Parathyroid adenoma (tissue), 2 donors: ENCODE measurements at regions not wholly inside any gene's neighbourhood (a gene's known extent, or its start where the extent isn't known, plus 50 kb on each side); places are given as distances from the start of the nearest gene placed in this dataset.

Experiments
- H2AFZ ChIP-seq: fragments of 300-600 bp; sonication (generic); one replicate; pipeline ENCODE4 v1.7.0; 2017; ENCODE audit warnings: antibody characterized with exemption, mild to moderate bottlenecking
- H3K27ac ChIP-seq: fragments of 300-600 bp; sonication (generic); one replicate; pipeline ENCODE4 v1.7.0; 2017
- H3K27me3 ChIP-seq: fragments of 300-600 bp; sonication (generic); one replicate; pipeline ENCODE4 v1.7.0; 2017; ENCODE audit warnings: low read length; ENCODE audit not compliant: control insufficient read depth, insufficient read depth
- H3K36me3 ChIP-seq: fragments of 300-600 bp; sonication (generic); one replicate; pipeline ENCODE4 v1.7.0; 2017; ENCODE audit warnings: low read length; ENCODE audit not compliant: control insufficient read depth, insufficient read depth
- H3K4me1 ChIP-seq: fragments of 300-600 bp; sonication (generic); one replicate; pipeline ENCODE4 v1.7.0; 2017; ENCODE audit warnings: control low read depth
- H3K4me2 ChIP-seq: fragments of 300-600 bp; sonication (generic); one replicate; pipeline ENCODE4 v1.7.0; 2017; ENCODE audit warnings: low read length
- H3K4me3 ChIP-seq: fragments of 300-600 bp; sonication (generic); one replicate; pipeline ENCODE4 v1.7.0; 2017; ENCODE audit warnings: low read depth, low read length
- H3K79me2 ChIP-seq: fragments of 300-600 bp; sonication (generic); one replicate; pipeline ENCODE4 v1.7.0; 2017; ENCODE audit warnings: control low read depth
- H3K9ac ChIP-seq: fragments of 300-600 bp; sonication (generic); one replicate; pipeline ENCODE4 v1.7.0; 2017; ENCODE audit warnings: mild to moderate bottlenecking
- H3K9me3 ChIP-seq: fragments of 300-600 bp; sonication (generic); one replicate; pipeline ENCODE4 v1.7.0; 2017; ENCODE audit warnings: low read length; ENCODE audit not compliant: control insufficient read depth
- TF ChIP-seq, protein P1 (sequence below): fragments of 300-600 bp; sonication (generic); IDR thresholded peaks from one replicate; pipeline ENCODE4 v1.7.0; 2017; ENCODE audit warnings: antibody characterized with exemption, mild to moderate bottlenecking
- donor health status: primary hyperparathyroidism.

DNA sequence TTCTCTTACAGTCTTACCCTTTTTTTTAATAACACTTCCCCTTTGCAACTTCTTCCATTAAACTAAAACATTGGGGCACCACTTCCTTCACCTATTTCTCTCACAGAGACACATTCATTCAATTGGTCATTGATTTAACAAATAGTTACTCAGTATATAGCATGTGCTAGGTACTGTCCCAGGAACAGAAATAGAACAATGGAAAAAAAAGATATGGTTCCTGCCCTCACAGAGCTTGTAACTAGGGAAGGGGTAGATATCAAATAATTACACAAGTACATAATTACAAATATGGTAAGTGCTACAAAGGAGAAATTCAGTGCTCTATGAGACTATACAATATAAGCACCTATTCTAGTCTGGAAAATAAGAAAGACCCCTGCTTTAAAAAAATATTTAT lies 165.5 kb upstream of the RBBP8 start:
- Histone ChIP-seq H3K4me2 (no peak overlapping the region), H3K36me3 (no peaks in the 10 kb centered on the region), H3K27ac (no peak overlapping the region), H3K79me2 (no peaks in the 10 kb centered on the region), H3K4me3 (no peak overlapping the region), H3K4me1 (peaks cover 4% of the 10 kb centered on the region), H3K27me3 (no peaks in the 10 kb centered on the region), H3K9ac (no peak overlapping the region), H2AFZ (no peak overlapping the region), H3K9me3 (peaks cover 3% of the 10 kb centered on the region)
- TF ChIP-seq, protein P1, sequence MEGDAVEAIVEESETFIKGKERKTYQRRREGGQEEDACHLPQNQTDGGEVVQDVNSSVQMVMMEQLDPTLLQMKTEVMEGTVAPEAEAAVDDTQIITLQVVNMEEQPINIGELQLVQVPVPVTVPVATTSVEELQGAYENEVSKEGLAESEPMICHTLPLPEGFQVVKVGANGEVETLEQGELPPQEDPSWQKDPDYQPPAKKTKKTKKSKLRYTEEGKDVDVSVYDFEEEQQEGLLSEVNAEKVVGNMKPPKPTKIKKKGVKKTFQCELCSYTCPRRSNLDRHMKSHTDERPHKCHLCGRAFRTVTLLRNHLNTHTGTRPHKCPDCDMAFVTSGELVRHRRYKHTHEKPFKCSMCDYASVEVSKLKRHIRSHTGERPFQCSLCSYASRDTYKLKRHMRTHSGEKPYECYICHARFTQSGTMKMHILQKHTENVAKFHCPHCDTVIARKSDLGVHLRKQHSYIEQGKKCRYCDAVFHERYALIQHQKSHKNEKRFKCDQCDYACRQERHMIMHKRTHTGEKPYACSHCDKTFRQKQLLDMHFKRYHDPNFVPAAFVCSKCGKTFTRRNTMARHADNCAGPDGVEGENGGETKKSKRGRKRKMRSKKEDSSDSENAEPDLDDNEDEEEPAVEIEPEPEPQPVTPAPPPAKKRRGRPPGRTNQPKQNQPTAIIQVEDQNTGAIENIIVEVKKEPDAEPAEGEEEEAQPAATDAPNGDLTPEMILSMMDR: no peak

DNA sequence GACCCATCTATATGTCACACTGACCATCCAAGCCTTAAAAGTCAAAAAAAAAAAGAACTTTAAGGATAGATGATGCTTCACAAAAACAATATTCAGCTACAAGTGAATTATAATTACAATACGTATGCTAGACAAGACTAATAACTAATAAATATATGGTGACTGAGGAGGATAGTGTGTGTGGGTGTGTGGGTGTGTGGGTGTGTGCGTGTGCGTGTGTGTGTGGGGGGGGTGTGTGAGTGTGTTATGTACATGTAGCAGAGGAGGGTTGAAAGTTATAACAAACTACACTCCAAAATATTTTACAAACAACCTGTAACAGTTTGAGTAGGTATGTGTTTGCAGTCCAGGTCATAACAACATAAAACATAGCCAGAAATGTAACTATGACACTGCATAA lies 159.2 kb upstream of the RBBP8 start:
- Histone ChIP-seq H3K9ac (no peak overlapping the region), H3K4me1 (no peaks in the 10 kb centered on the region), H3K9me3 (peaks cover 3% of the 10 kb centered on the region), H3K4me3 (no peak overlapping the region), H2AFZ (no peak overlapping the region), H3K27me3 (no peaks in the 10 kb centered on the region), H3K27ac (no peak overlapping the region), H3K4me2 (no peak overlapping the region), H3K36me3 (no peaks in the 10 kb centered on the region), H3K79me2 (no peaks in the 10 kb centered on the region)
- TF ChIP-seq, protein P1: no peak

DNA sequence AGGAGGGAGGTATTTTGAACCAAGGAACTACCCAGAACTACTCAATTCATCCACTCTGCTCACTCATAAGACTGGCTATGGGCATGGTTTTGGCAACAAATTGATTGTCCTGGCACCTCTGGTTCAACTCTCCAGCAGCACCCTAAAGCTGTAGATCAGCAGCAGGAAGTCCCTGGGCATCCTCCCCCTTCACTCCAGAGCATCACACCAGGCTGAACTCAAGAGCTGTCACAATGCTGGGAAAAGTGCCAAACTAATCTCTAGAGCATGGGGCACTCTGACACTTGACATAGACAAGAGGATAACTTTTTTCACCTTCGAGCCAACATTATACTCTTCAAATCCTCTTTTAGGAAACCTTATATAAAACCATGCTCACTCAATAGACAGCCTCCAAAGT lies 154.1 kb upstream of the RBBP8 start:
- TF ChIP-seq, protein P1: no peak
- Histone ChIP-seq H3K4me1 (no peaks in the 10 kb centered on the region), H3K4me2 (no peak overlapping the region), H3K27me3 (no peaks in the 10 kb centered on the region), H3K4me3 (no peak overlapping the region), H3K9me3 (no peaks in the 10 kb centered on the region), H3K27ac (no peak overlapping the region), H3K79me2 (no peaks in the 10 kb centered on the region), H2AFZ (no peak overlapping the region), H3K9ac (no peak overlapping the region), H3K36me3 (no peaks in the 10 kb centered on the region)

DNA sequence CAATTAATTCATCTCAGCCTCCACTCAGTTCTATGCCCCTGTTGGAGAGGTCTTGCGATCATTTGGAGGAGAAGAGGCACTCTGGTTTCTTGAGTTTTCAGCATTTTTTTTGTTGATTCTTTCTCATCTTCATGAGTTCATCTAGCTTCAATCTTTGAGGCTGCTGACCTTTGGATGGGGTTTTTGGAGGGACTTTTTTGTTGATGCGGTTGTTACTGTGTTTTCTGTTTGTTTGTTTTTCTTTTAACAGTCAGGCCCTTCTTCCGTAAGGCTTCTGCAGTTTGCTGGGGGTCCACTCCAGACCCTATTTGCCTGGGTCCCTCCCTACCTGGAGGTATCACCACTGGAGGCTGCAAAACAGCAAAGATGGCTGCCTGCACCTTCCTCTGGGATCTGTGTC lies 149.9 kb upstream of the RBBP8 start:
- H3K79me2 ChIP-seq: no peaks in the 10 kb centered on the region
- no peak overlapping the region for H3K4me2 ChIP-seq
- H3K9me3 ChIP-seq: no peaks in the 10 kb centered on the region
- H3K27ac ChIP-seq: no peak overlapping the region
- no peaks in the 10 kb centered on the region for H3K36me3 ChIP-seq
- H3K27me3 ChIP-seq: no peaks in the 10 kb centered on the region
- no peak overlapping the region for H3K9ac ChIP-seq
- H2AFZ ChIP-seq: no peak overlapping the region
- no peaks in the 10 kb centered on the region for H3K4me1 ChIP-seq
- TF ChIP-seq, protein P1: no peak
- H3K4me3 ChIP-seq: no peak overlapping the region

DNA sequence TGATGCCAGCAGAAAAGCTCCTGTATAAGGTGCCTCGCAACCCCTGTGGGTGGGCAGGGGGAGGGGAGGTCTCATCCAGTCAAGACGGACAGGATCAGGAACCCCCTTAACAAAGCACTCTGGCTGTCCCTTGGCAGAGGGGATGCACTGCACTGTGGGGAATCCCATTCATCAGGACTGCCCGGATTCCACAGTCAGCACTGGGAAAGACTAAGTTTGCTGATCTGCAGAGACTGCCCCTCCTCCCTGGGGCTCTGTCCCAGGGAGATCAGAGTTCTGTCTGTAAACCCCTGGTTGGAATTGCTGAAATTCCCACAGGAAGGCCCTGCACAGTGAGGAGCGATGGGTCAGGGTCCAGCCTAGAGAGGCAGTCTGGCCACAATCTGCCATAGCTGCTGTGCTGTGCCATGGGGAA lies 149.5 kb upstream of the RBBP8 start:
- Histone ChIP-seq H3K9ac (no peak overlapping the region), H3K4me3 (no peak overlapping the region), H3K27me3 (no peaks in the 10 kb centered on the region), H3K79me2 (no peaks in the 10 kb centered on the region), H3K36me3 (no peaks in the 10 kb centered on the region), H3K9me3 (no peaks in the 10 kb centered on the region), H3K4me1 (no peaks in the 10 kb centered on the region), H3K27ac (no peak overlapping the region), H3K4me2 (no peak overlapping the region), H2AFZ (no peak overlapping the region)
- TF ChIP-seq, protein P1: no peak
